H1 (cell line): ENCODE measurements at regions not wholly inside any gene's neighbourhood (a gene's known extent, or its start where the extent isn't known, plus 50 kb on each side); places are given as distances from the start of the nearest gene placed in this dataset.

Experiments
- CTCF ChIA-PET: fragments of 300-600 bp; sonication (Branson Sonifier 250); formaldehyde crosslinking; loops from one replicate; lab custom pipeline; 2021; ENCODE audit not compliant: partially characterized antibody; lab: Charles Lee
- POLR2A ChIA-PET: fragments of 300-600 bp; sonication (Branson Sonifier 250); formaldehyde crosslinking; loops from one replicate; lab custom pipeline; 2021; ENCODE audit warnings: inconsistent platforms; ENCODE audit not compliant: partially characterized antibody; lab: Charles Lee
- DNase-seq, 2 experiments: peaks; one replicate each; pipeline versions ENCODE4 v3.0.0 to v3.0.0-alpha.2; 2010 to 2022; ENCODE audit warnings: low spot score in 2 of 2, low read depth in 1 of 2, mixed read lengths in 1 of 2
- FAIRE-seq: peaks from 2 replicates; lab custom pipeline; 2011; peaks lifted over from hg19 to GRCh38; lab: Jason Lieb, UNC
- H2AFZ ChIP-seq: 2 replicates; pipeline ENCODE4 v1.8.1; 2012; ENCODE audit warnings: low read length, inconsistent platforms
- H2AK5ac ChIP-seq: 2 replicates; pipeline ENCODE4 v1.6.1; 2013; ENCODE audit warnings: low read depth, low read length
- H2BK120ac ChIP-seq: replicated peaks from 2 replicates; pipeline ENCODE3; 2013; ENCODE audit warnings: low read depth, low read length, inconsistent platforms
- H2BK12ac ChIP-seq: 2 replicates; pipeline ENCODE4 v1.6.1; 2013; ENCODE audit warnings: low read depth, low read length
- H2BK15ac ChIP-seq: 2 replicates; pipeline ENCODE4 v1.6.1; 2013; ENCODE audit warnings: low read length
- H2BK20ac ChIP-seq: 2 replicates; pipeline ENCODE4 v1.6.1; 2013; ENCODE audit warnings: low read length
- H2BK5ac ChIP-seq: 2 replicates; pipeline ENCODE4 v1.6.1; 2013; ENCODE audit warnings: low read depth, low read length
- H3K14ac ChIP-seq: 2 replicates; pipeline ENCODE4 v1.6.1; 2013; ENCODE audit warnings: inconsistent platforms; ENCODE audit not compliant: insufficient read length
- H3K18ac ChIP-seq: 2 replicates; pipeline ENCODE4 v1.6.1; 2013; ENCODE audit warnings: low read length; ENCODE audit errors: extremely low read depth
- H3K23ac ChIP-seq: 2 replicates; pipeline ENCODE4 v1.6.1; 2013; ENCODE audit warnings: inconsistent platforms; ENCODE audit not compliant: insufficient read length
- H3K23me2 ChIP-seq: 2 replicates; pipeline ENCODE4 v1.6.1; 2013; ENCODE audit warnings: low read depth, low read length
- H3K27ac ChIP-seq: 2 replicates; pipeline ENCODE4 v1.6.1; 2011; ENCODE audit warnings: low read depth, low read length, inconsistent platforms
- H3K27me3 ChIP-seq, 4 experiments: replicated peaks in 1 of 4; 1 replicate in 1 of 4; 2 replicates in 3 of 4; pipeline versions ENCODE4 v1.6.1 to v1.8.1; 2011 to 2013; ENCODE audit warnings: low read length in 3 of 4, mild to moderate bottlenecking in 3 of 4, inconsistent platforms in 2 of 4, mixed read lengths in 2 of 4, moderate library complexity in 1 of 4; ENCODE audit not compliant: control insufficient read depth in 3 of 4, insufficient read depth in 3 of 4; ENCODE audit errors: extremely low read depth in 1 of 4
- H3K36me3 ChIP-seq, 4 experiments: 2 replicates each; pipeline versions ENCODE4 v1.6.1 to v1.8.1; 2011 to 2013; ENCODE audit warnings: mild to moderate bottlenecking in 4 of 4, low read length in 3 of 4, moderate library complexity in 2 of 4, control low read depth in 1 of 4, inconsistent platforms in 1 of 4; ENCODE audit not compliant: insufficient read depth in 4 of 4, control insufficient read depth in 2 of 4
- H3K4ac ChIP-seq: replicated peaks from 2 replicates; pipeline ENCODE3; 2013; ENCODE audit warnings: low read length, low read depth, mixed read lengths, inconsistent platforms; ENCODE audit not compliant: insufficient read length
- H3K4me1 ChIP-seq, 4 experiments: replicated peaks in 1 of 4; 1 replicate in 1 of 4; 2 replicates in 3 of 4; pipeline versions ENCODE4 v1.6.1 to v1.8.1; 2011 to 2013; ENCODE audit warnings: low read length in 3 of 4, inconsistent platforms in 2 of 4, mixed read lengths in 1 of 4; ENCODE audit not compliant: insufficient read depth in 4 of 4, control insufficient read depth in 3 of 4
- H3K4me2 ChIP-seq, 2 experiments: 2 replicates each; pipeline versions ENCODE4 v1.6.1 to v1.8.1; 2011 to 2013; ENCODE audit warnings: low read depth in 2 of 2, low read length in 2 of 2, control low read depth in 1 of 2, inconsistent platforms in 1 of 2, mild to moderate bottlenecking in 1 of 2; ENCODE audit not compliant: insufficient read depth in 1 of 2
- H3K4me3 ChIP-seq, 4 experiments: fragments of 200-600, 300-600 bp in 1 of 4; sonication (generic), shearing (Covaris generic), sonication (Bioruptor Twin) in 1 of 4; 2 replicates each; pipeline versions ENCODE4 v1.5.1 to v1.8.1; 2011 to 2016; ENCODE audit warnings: low read length in 4 of 4, low read depth in 3 of 4, control low read depth in 2 of 4, inconsistent platforms in 2 of 4, mild to moderate bottlenecking in 2 of 4, mixed read lengths in 1 of 4, moderate library complexity in 1 of 4; ENCODE audit not compliant: insufficient read depth in 2 of 4; ENCODE audit errors: extremely low read depth in 1 of 4
- H3K56ac ChIP-seq: replicated peaks from 2 replicates; pipeline ENCODE3; 2013; ENCODE audit warnings: low read depth, mild to moderate bottlenecking, mixed read lengths, low read length, inconsistent platforms; ENCODE audit not compliant: insufficient read length
- H3K79me1 ChIP-seq: 2 replicates; pipeline ENCODE4 v1.6.1; 2013; ENCODE audit warnings: low read depth, low read length, control low read depth
- H3K79me2 ChIP-seq, 2 experiments: 2 replicates each; pipeline versions ENCODE4 v1.6.1 to v1.8.1; 2012 to 2013; ENCODE audit warnings: low read length in 2 of 2, mild to moderate bottlenecking in 2 of 2, inconsistent platforms in 1 of 2; ENCODE audit not compliant: insufficient read depth in 2 of 2, control insufficient read depth in 1 of 2
- H3K9ac ChIP-seq, 4 experiments: replicated peaks in 1 of 4; 1 replicate in 1 of 4; 2 replicates in 3 of 4; pipeline versions ENCODE4 v1.6.1 to v1.8.1; 2011 to 2013; ENCODE audit warnings: low read depth in 3 of 4, low read length in 3 of 4, control low read depth in 2 of 4, mild to moderate bottlenecking in 2 of 4, moderate library complexity in 2 of 4, inconsistent platforms in 1 of 4; ENCODE audit errors: extremely low read depth in 1 of 4
- H3K9me3 ChIP-seq, 2 experiments: 2 replicates each; pipeline versions ENCODE4 v1.6.1 to v1.8.1; 2012 to 2013; ENCODE audit warnings: mild to moderate bottlenecking in 2 of 2, moderate library complexity in 2 of 2, control low read depth in 1 of 2, inconsistent platforms in 1 of 2, low read depth in 1 of 2, low read length in 1 of 2, mixed read lengths in 1 of 2; ENCODE audit not compliant: insufficient read depth in 2 of 2
- H4K20me1 ChIP-seq, 2 experiments: replicated peaks in 1 of 2; 2 replicates each; pipeline versions ENCODE3 to v1.8.1; 2011 to 2013; ENCODE audit warnings: inconsistent platforms in 2 of 2, low read length in 2 of 2, mild to moderate bottlenecking in 1 of 2; ENCODE audit not compliant: insufficient read depth in 2 of 2, control insufficient read depth in 1 of 2
- H4K5ac ChIP-seq: 2 replicates; pipeline ENCODE4 v1.6.1; 2013; ENCODE audit warnings: low read length, low read depth, mixed read lengths, inconsistent platforms; ENCODE audit not compliant: insufficient read length
- H4K8ac ChIP-seq: 2 replicates; pipeline ENCODE4 v1.8.0; 2013; ENCODE audit warnings: mild to moderate bottlenecking, moderate library complexity, low read length, inconsistent platforms; ENCODE audit not compliant: insufficient read depth; ENCODE audit errors: extremely low read depth
- H4K91ac ChIP-seq: replicated peaks from 2 replicates; pipeline ENCODE3; 2013; ENCODE audit warnings: low read length, mixed read lengths, inconsistent platforms; ENCODE audit not compliant: insufficient read length
- BCL11A ChIP-seq, 2 experiments: IDR thresholded peaks; one replicate each; pipeline ENCODE4 v1.6.1; 2011; ENCODE audit warnings: low read depth in 2 of 2, low read length in 2 of 2, mild to moderate bottlenecking in 2 of 2
- CBX8 ChIP-seq: fragments of 300-800, 300-1000 bp; sonication (generic); IDR thresholded peaks from 2 replicates; pipeline ENCODE4 v1.7.1; 2016; ENCODE audit warnings: low read depth, low read length, borderline replicate concordance
- CHD2 ChIP-seq: IDR thresholded peaks from 2 replicates; pipeline ENCODE4 v1.6.1; 2012; ENCODE audit warnings: low read length, improper control_type of control experiment
- CREB1 ChIP-seq: IDR thresholded peaks from 2 replicates; pipeline ENCODE4 v1.6.1; 2012; ENCODE audit warnings: inconsistent platforms
- KDM4A ChIP-seq: IDR thresholded peaks from one replicate; pipeline ENCODE4 v1.7.1; 2012; ENCODE audit warnings: low read depth, mild to moderate bottlenecking, moderate library complexity, low read length, inconsistent platforms; ENCODE audit not compliant: severe bottlenecking
- RAD21 ChIP-seq, 2 experiments: IDR thresholded peaks in 1 of 2; conservative IDR thresholded peaks in 1 of 2; 2 replicates each; pipeline ENCODE4 v1.6.1; 2011; ENCODE audit warnings: low read depth in 2 of 2, low read length in 2 of 2, improper control_type of control experiment in 1 of 2, inconsistent platforms in 1 of 2, mild to moderate bottlenecking in 1 of 2, moderate library complexity in 1 of 2
- SP4 ChIP-seq: IDR thresholded peaks from 2 replicates; pipeline ENCODE4 v1.6.1; 2012; ENCODE audit warnings: low read length, inconsistent platforms
- SRF ChIP-seq: IDR thresholded peaks from 2 replicates; pipeline ENCODE4 v1.6.1; 2011; ENCODE audit warnings: mild to moderate bottlenecking, low read depth, low read length, moderate library complexity
- WGBS, 2 experiments: shearing (Covaris generic) in 1 of 2; methylation state at CpG; one replicate each; pipeline versions ENCODE4 v1.1.6 to v1.1.7; 2013 to 2015; ENCODE audit warnings: low lambda C conversion rate in 2 of 2, mixed read lengths in 2 of 2, inconsistent platforms in 1 of 2, low coverage in 1 of 2, missing lambda C conversion rate in 1 of 2; ENCODE audit not compliant: insufficient replicate concordance in 2 of 2, insufficient coverage in 1 of 2, insufficient read length in 1 of 2; ENCODE audit errors: extremely low coverage in 1 of 2, missing lambda C conversion rate in 1 of 2; 5-methylcytosine and 5-hydroxymethylcytosine counted together

- Histone ChIP-seq H2BK20ac (no peak overlapping the region), H3K4me2 (no peak overlapping the region)
Measured at GRCh38 chr4:20086067-20086798, 165.5 kb upstream of the SLIT2 start.

More at GRCh38 chr4:20086067-20086798, 165.5 kb upstream of the SLIT2 start:
- no peak overlapping the region for H2BK120ac ChIP-seq
- TF ChIP-seq BCL11A (IDR thresholded peaks at IDR 0.05; ENCODE audit: low read depth in 2 of 2, low read length in 2 of 2), result no peak
- no peak for TF ChIP-seq CBX8
- TF ChIP-seq SRF, result no peak
- TF ChIP-seq CREB1, result no peak
- no peak for TF ChIP-seq SP4
- TF ChIP-seq KDM4A, result no peak
- no peak for TF ChIP-seq CHD2
- no peak for TF ChIP-seq RAD21 (IDR thresholded peaks at IDR 0.05 in 1 of 2, conservative IDR thresholded peaks at IDR 0.05 in 1 of 2; ENCODE audit: low read depth in 2 of 2, low read length in 2 of 2)
- TF ChIP-seq, all 59 proteins: peak for 0
- 85% methylated on average over 6 of the region's 6 CpGs; no CpG with 5 or more reads in 1 of the 2 experiments for WGBS, 2 experiments
- Histone ChIP-seq H3K9ac (no peak overlapping the region), H2AFZ (peak overlapping the region; percentile 48), H3K56ac (no peak overlapping the region), H3K4me3 (no peak overlapping the region), H4K5ac (no peak overlapping the region), H3K23ac (no peak overlapping the region), H3K79me1 (no peaks in the 10 kb centered on the region), H4K8ac (no peak overlapping the region), H3K23me2 (no peaks in the 10 kb centered on the region), H3K9me3 (no peaks in the 10 kb centered on the region), H3K27ac (no peak overlapping the region; the same call in 1 of the 2 replicates), H3K14ac (no peak overlapping the region), H2AK5ac (no peak overlapping the region), H4K20me1 (no peaks in the 10 kb centered on the region), H3K4me1 (no peaks in the 10 kb centered on the region), H2BK15ac (no peak overlapping the region), H3K36me3 (no peaks in the 10 kb centered on the region), H2BK5ac (no peak overlapping the region), H3K18ac (no peak overlapping the region), H4K91ac (no peak overlapping the region), H2BK12ac (no peak overlapping the region), H3K79me2 (no peaks in the 10 kb centered on the region), H3K27me3 (no peaks in the 10 kb centered on the region), H3K4ac (no peak overlapping the region)
- FAIRE-seq, result no peak
- no peak for DNase-seq
- CTCF ChIA-PET, result no interaction called here
- POLR2A ChIA-PET, result no interaction called here
